ENCODE measurements at regions not wholly inside any gene's neighbourhood (a gene's known extent, or its start where the extent isn't known, plus 50 kb on each side); places are given as distances from the start of the nearest gene placed in this dataset.

GRCh38 chr10:23604613-23605012, 165.7 kb downstream of the OTUD1 start:
- H3K9me2 ChIP-seq (replicated peaks; ENCODE audit: insufficient read depth, low read length) = no peaks in the 10 kb centered on the region
- no peaks in the 10 kb centered on the region for H3K79me2 ChIP-seq (ENCODE audit: low read length)
- no peak overlapping the region for H3K9ac ChIP-seq (ENCODE audit: low read length)
- no peaks in the 10 kb centered on the region for H3K4me1 ChIP-seq (ENCODE audit: low read length)
- H4K20me1 ChIP-seq (ENCODE audit: insufficient read depth, low read depth, low read length) = no peaks in the 10 kb centered on the region
- H3K27ac ChIP-seq (ENCODE audit: low read length) = no peak overlapping the region
- no peak overlapping the region for H3K4me3 ChIP-seq (ENCODE audit: low read length)
- no peak overlapping the region for H2AFZ ChIP-seq (ENCODE audit: low read length)
- no peak overlapping the region for H3K4me2 ChIP-seq (ENCODE audit: low read depth, low read length, poor library complexity, severe bottlenecking)
- DNase-seq = no peak
- H3K9me3 ChIP-seq (ENCODE audit: low read length) = peaks cover 5% of the 10 kb centered on the region
- H3K36me3 ChIP-seq (ENCODE audit: insufficient read depth, low read length) = no peaks in the 10 kb centered on the region
- H3K27me3 ChIP-seq (ENCODE audit: low read length) = no peaks in the 10 kb centered on the region

DNA sequence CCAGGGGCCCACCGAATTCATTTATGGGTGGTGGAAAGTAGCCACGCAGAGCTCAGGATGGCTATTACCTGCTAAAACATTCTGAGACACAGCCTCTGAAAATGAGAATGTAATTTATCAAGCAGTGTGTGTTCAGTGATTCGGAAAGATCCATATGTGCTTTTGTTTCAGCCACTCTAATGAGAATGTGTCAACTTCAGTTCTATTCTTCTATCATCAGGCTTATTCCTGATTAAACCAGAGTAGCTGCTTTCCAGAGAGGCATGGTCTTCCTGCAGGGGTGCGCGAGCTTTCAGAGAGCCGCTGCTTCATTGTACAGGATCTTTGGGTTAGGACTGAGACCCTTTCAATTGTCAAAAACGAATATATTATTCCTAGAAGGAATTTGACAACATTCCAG, 167.6 kb downstream of the OTUD1 start:
- Histone ChIP-seq H3K27me3 (ENCODE audit: low read length) (no peaks in the 10 kb centered on the region), H3K36me3 (ENCODE audit: insufficient read depth, low read length) (no peaks in the 10 kb centered on the region), H3K4me2 (ENCODE audit: low read depth, low read length, poor library complexity, severe bottlenecking) (no peak overlapping the region), H3K9me3 (ENCODE audit: low read length) (peaks cover 3% of the 10 kb centered on the region), H3K4me1 (ENCODE audit: low read length) (no peaks in the 10 kb centered on the region), H4K20me1 (ENCODE audit: insufficient read depth, low read depth, low read length) (no peaks in the 10 kb centered on the region), H3K79me2 (ENCODE audit: low read length) (no peaks in the 10 kb centered on the region), H3K9ac (ENCODE audit: low read length) (no peak overlapping the region), H3K4me3 (ENCODE audit: low read length) (no peak overlapping the region), H3K9me2 (replicated peaks; ENCODE audit: insufficient read depth, low read length) (no peaks in the 10 kb centered on the region), H2AFZ (ENCODE audit: low read length) (no peak overlapping the region), H3K27ac (ENCODE audit: low read length) (no peak overlapping the region)
- no peak for DNase-seq

DNA sequence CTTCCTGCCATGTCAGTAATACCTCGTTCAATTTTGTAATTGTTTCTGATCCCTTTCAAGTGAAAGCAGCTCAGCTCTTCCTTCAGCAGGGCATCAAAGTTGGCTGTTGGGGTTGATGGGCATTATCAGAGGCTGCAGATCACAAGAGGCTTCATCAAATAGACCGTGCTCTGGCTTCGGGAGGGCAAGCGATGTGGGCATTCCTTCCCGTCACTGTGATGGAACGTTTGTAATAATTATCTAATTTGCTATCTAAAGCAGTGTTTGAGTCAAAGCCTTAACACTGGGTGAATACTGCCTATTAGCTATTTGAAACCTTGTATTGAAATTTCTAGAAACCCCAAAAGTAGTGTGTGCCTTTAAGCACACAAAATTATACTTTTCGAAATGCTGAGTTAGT, 170.1 kb downstream of the OTUD1 start:
- no peak for DNase-seq
- H3K27me3 ChIP-seq (ENCODE audit: low read length) = no peaks in the 10 kb centered on the region
- H3K4me3 ChIP-seq (ENCODE audit: low read length) = no peak overlapping the region
- H3K9me3 ChIP-seq (ENCODE audit: low read length) = no peaks in the 10 kb centered on the region
- no peaks in the 10 kb centered on the region for H3K79me2 ChIP-seq (ENCODE audit: low read length)
- H3K36me3 ChIP-seq (ENCODE audit: insufficient read depth, low read length) = no peaks in the 10 kb centered on the region
- no peak overlapping the region for H3K9ac ChIP-seq (ENCODE audit: low read length)
- H4K20me1 ChIP-seq (ENCODE audit: insufficient read depth, low read depth, low read length) = no peaks in the 10 kb centered on the region
- no peaks in the 10 kb centered on the region for H3K9me2 ChIP-seq (replicated peaks; ENCODE audit: insufficient read depth, low read length)
- no peak overlapping the region for H3K4me2 ChIP-seq (ENCODE audit: low read depth, low read length, poor library complexity, severe bottlenecking)
- H3K4me1 ChIP-seq (ENCODE audit: low read length) = no peaks in the 10 kb centered on the region
- H2AFZ ChIP-seq (ENCODE audit: low read length) = no peak overlapping the region
- no peak overlapping the region for H3K27ac ChIP-seq (ENCODE audit: low read length)

GRCh38 chr10:23610626-23611307, 171.9 kb downstream of the OTUD1 start:
- no peaks in the 10 kb centered on the region for H3K9me2 ChIP-seq (replicated peaks; ENCODE audit: insufficient read depth, low read length)
- no peaks in the 10 kb centered on the region for H3K4me1 ChIP-seq (ENCODE audit: low read length)
- H3K36me3 ChIP-seq (ENCODE audit: insufficient read depth, low read length) = no peaks in the 10 kb centered on the region
- H4K20me1 ChIP-seq (ENCODE audit: insufficient read depth, low read depth, low read length) = no peaks in the 10 kb centered on the region
- no peaks in the 10 kb centered on the region for H3K27me3 ChIP-seq (ENCODE audit: low read length)
- H3K4me3 ChIP-seq (ENCODE audit: low read length) = no peak overlapping the region
- H3K4me2 ChIP-seq (ENCODE audit: low read depth, low read length, poor library complexity, severe bottlenecking) = no peak overlapping the region
- no peak overlapping the region for H3K27ac ChIP-seq (ENCODE audit: low read length)
- no peak for DNase-seq
- H3K9me3 ChIP-seq (ENCODE audit: low read length) = peaks cover 2% of the 10 kb centered on the region
- no peaks in the 10 kb centered on the region for H3K79me2 ChIP-seq (ENCODE audit: low read length)
- no peak overlapping the region for H2AFZ ChIP-seq (ENCODE audit: low read length)
- H3K9ac ChIP-seq (ENCODE audit: low read length) = no peak overlapping the region

DNA sequence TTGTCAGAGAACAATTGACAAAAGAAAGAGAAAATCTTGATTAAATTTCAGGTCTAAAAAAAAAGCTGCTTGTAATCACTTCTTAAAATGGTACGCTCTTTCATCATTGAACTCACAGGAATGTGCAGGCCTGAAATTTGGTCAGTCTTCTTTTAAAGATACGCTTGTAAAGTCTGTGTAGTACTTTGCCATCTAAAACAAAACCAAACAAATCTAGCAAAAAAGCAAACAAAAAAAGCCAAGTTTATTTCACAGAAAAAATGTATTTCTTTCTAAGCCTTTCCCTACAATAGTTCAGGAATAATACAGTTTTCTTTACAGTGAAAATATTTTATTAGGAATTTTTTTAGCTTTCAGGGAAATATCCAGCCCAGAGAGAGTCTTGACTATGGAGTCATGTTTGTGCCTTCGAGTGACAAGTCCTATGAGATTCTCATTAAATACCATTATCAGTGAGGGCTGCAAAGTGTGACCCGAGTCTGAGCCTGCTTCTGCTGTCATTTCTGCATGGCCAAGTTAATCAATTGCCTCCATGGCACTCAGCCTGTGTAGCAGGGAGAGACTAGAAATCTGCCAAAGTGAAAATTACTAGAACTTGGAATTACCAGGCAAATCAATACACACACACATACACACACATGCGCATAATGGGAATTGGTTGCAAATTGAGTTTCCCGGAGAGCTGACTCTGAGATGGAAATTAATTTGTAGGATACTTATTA, 172.6 kb downstream of the OTUD1 start:
- no peak overlapping the region for H3K9ac ChIP-seq (ENCODE audit: low read length)
- H3K79me2 ChIP-seq (ENCODE audit: low read length) = no peaks in the 10 kb centered on the region
- H3K36me3 ChIP-seq (ENCODE audit: insufficient read depth, low read length) = no peaks in the 10 kb centered on the region
- no peak overlapping the region for H3K27ac ChIP-seq (ENCODE audit: low read length)
- no peak overlapping the region for H3K4me2 ChIP-seq (ENCODE audit: low read depth, low read length, poor library complexity, severe bottlenecking)
- H4K20me1 ChIP-seq (ENCODE audit: insufficient read depth, low read depth, low read length) = no peaks in the 10 kb centered on the region
- H3K9me3 ChIP-seq (ENCODE audit: low read length) = peaks cover 5% of the 10 kb centered on the region
- no peak overlapping the region for H3K4me3 ChIP-seq (ENCODE audit: low read length)
- H2AFZ ChIP-seq (ENCODE audit: low read length) = no peak overlapping the region
- no peaks in the 10 kb centered on the region for H3K4me1 ChIP-seq (ENCODE audit: low read length)
- DNase-seq = no peak
- no peaks in the 10 kb centered on the region for H3K9me2 ChIP-seq (replicated peaks; ENCODE audit: insufficient read depth, low read length)
- H3K27me3 ChIP-seq (ENCODE audit: low read length) = no peaks in the 10 kb centered on the region

DNA sequence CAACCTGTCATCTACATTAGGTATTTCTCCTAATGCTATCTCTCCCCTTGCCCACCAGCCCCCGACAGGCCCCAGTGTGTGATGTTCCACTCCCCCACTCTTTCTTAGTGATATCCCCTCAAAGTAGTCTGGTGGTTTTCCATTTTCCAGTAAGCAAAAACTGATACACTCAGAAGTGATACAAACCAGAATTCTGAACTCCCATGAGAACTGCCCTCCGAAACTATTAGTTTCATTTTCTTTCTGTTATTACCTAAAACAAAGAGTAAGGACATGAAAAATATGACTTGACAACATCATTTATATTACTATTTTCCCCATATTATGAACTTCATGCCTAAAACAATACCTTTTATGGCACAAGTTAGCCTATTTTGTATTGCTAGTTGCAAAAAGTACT, 175.0 kb downstream of the OTUD1 start:
- no peak for DNase-seq
- no peak overlapping the region for H3K9ac ChIP-seq (ENCODE audit: low read length)
- H2AFZ ChIP-seq (ENCODE audit: low read length) = no peak overlapping the region
- H3K27ac ChIP-seq (ENCODE audit: low read length) = no peak overlapping the region
- no peak overlapping the region for H3K4me2 ChIP-seq (ENCODE audit: low read depth, low read length, poor library complexity, severe bottlenecking)
- no peaks in the 10 kb centered on the region for H3K27me3 ChIP-seq (ENCODE audit: low read length)
- H3K9me2 ChIP-seq (replicated peaks; ENCODE audit: insufficient read depth, low read length) = no peaks in the 10 kb centered on the region
- H3K4me1 ChIP-seq (ENCODE audit: low read length) = no peaks in the 10 kb centered on the region
- no peaks in the 10 kb centered on the region for H3K36me3 ChIP-seq (ENCODE audit: insufficient read depth, low read length)
- H4K20me1 ChIP-seq (ENCODE audit: insufficient read depth, low read depth, low read length) = no peaks in the 10 kb centered on the region
- no peak overlapping the region for H3K4me3 ChIP-seq (ENCODE audit: low read length)
- peaks cover 5% of the 10 kb centered on the region for H3K9me3 ChIP-seq (ENCODE audit: low read length)
- H3K79me2 ChIP-seq (ENCODE audit: low read length) = no peaks in the 10 kb centered on the region

DNA sequence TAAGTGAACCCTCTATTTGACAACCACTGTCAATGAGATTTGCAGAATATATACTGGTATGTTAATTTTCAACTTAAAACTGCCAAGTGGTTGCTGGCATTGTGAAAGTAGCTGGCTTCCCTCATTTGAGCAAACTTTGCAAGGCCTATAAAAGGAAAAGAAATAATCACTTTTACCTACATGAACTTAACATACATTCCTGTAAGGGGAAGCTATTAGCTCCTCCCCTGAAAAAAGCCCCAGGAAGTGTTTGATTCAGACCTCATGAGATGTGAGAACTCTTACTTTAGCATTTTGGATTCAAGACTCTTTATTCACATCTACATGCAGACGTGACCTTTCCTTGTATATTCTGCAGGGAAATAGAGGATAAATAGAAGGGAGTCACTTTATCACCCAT, 175.6 kb downstream of the OTUD1 start:
- no peaks in the 10 kb centered on the region for H3K9me2 ChIP-seq (replicated peaks; ENCODE audit: insufficient read depth, low read length)
- no peak overlapping the region for H2AFZ ChIP-seq (ENCODE audit: low read length)
- no peaks in the 10 kb centered on the region for H4K20me1 ChIP-seq (ENCODE audit: insufficient read depth, low read depth, low read length)
- H3K36me3 ChIP-seq (ENCODE audit: insufficient read depth, low read length) = no peaks in the 10 kb centered on the region
- H3K9ac ChIP-seq (ENCODE audit: low read length) = no peak overlapping the region
- no peak overlapping the region for H3K4me2 ChIP-seq (ENCODE audit: low read depth, low read length, poor library complexity, severe bottlenecking)
- H3K27me3 ChIP-seq (ENCODE audit: low read length) = no peaks in the 10 kb centered on the region
- no peak overlapping the region for H3K4me3 ChIP-seq (ENCODE audit: low read length)
- H3K9me3 ChIP-seq (ENCODE audit: low read length) = peaks cover 5% of the 10 kb centered on the region
- no peaks in the 10 kb centered on the region for H3K79me2 ChIP-seq (ENCODE audit: low read length)
- H3K27ac ChIP-seq (ENCODE audit: low read length) = no peak overlapping the region
- H3K4me1 ChIP-seq (ENCODE audit: low read length) = no peaks in the 10 kb centered on the region
- DNase-seq = no peak

DNA sequence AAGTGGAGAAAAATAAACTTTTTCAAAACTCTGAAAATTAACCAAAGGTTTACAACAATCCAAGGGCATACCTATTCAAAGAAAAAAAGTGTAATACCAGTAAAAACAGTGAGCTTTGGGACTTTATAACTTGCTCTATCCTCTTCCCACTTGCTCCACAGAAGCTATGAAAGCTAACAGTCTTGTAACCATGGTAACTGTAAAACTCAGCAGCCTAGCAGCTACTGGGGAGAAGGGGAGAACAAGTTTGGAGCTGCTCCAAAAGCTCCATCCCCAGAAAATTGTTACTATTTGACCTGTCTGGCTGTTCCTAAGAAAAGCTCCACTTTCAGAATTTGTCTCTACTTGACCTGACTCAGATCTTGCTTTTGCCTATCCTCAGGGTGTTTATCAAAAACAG, 191.5 kb downstream of the OTUD1 start:
- H3K4me3 ChIP-seq (ENCODE audit: low read length) = no peak overlapping the region
- H2AFZ ChIP-seq (ENCODE audit: low read length) = no peak overlapping the region
- H3K4me1 ChIP-seq (ENCODE audit: low read length) = no peaks in the 10 kb centered on the region
- H3K27ac ChIP-seq (ENCODE audit: low read length) = no peak overlapping the region
- no peaks in the 10 kb centered on the region for H3K27me3 ChIP-seq (ENCODE audit: low read length)
- H3K79me2 ChIP-seq (ENCODE audit: low read length) = no peaks in the 10 kb centered on the region
- H3K36me3 ChIP-seq (ENCODE audit: insufficient read depth, low read length) = no peaks in the 10 kb centered on the region
- no peak for DNase-seq
- no peaks in the 10 kb centered on the region for H4K20me1 ChIP-seq (ENCODE audit: insufficient read depth, low read depth, low read length)
- H3K9me2 ChIP-seq (replicated peaks; ENCODE audit: insufficient read depth, low read length) = no peaks in the 10 kb centered on the region
- peaks cover 4% of the 10 kb centered on the region for H3K9me3 ChIP-seq (ENCODE audit: low read length)
- H3K9ac ChIP-seq (ENCODE audit: low read length) = no peak overlapping the region
- no peak overlapping the region for H3K4me2 ChIP-seq (ENCODE audit: low read depth, low read length, poor library complexity, severe bottlenecking)

Measured in Karpas-422 (cell line).